ENCODE measurements at regions not wholly inside any gene's neighbourhood (a gene's known extent, or its start where the extent isn't known, plus 50 kb on each side); places are given as distances from the start of the nearest gene placed in this dataset.

GRCh38 chr10:57696641-57697040 is 571.1 kb downstream of the IPMK start:
- H3K27me3 ChIP-seq (ENCODE audit: control insufficient read depth in 1 of 2, insufficient read depth in 2 of 2, low read length in 2 of 2), result no peaks in the 10 kb centered on the region

GRCh38 chr10:57694956-57695608 is 572.6 kb downstream of the IPMK start:
- Histone ChIP-seq H3K9me3 (ENCODE audit: control insufficient read depth in 1 of 2, insufficient read depth in 1 of 2, low read length in 2 of 2) (no peaks in the 10 kb centered on the region), H3K27ac (ENCODE audit: low read depth in 1 of 2, low read length in 2 of 2) (no peak overlapping the region), H3K36me3 (ENCODE audit: insufficient read depth, low read length) (no peaks in the 10 kb centered on the region), H3K27me3 (ENCODE audit: control insufficient read depth in 1 of 2, insufficient read depth in 2 of 2, low read length in 2 of 2) (no peaks in the 10 kb centered on the region), H3K4me3 (ENCODE audit: low read length) (no peak overlapping the region), H3K4me1 (ENCODE audit: insufficient read depth, low read length) (no peaks in the 10 kb centered on the region)
- intact Hi-C loops (cut with DNase I, micrococcal nuclease), result no loop called here
- TF ChIP-seq CTCF (IDR thresholded peaks at IDR 0.05), result no peak
- Mint-ChIP-seq H3K9me3 (no peaks in the 10 kb centered on the region), H3K27me3 (no peaks in the 10 kb centered on the region), H3K4me1 (ENCODE audit: low read depth) (no peaks in the 10 kb centered on the region), H3K36me3 (ENCODE audit: low read depth) (no peaks in the 10 kb centered on the region), H3K4me3 (no peak overlapping the region), H3K27ac (no peak overlapping the region)
- ChIA-PET POLR2A (no interaction called here), CTCF (no interaction called here)
- DNase-seq, result no peak
- no peak for ATAC-seq (ENCODE audit: poor library complexity)

More at GRCh38 chr10:57696641-57697040, 571.1 kb downstream of the IPMK start:
- Mint-ChIP-seq H3K36me3 (ENCODE audit: low read depth) (no peaks in the 10 kb centered on the region), H3K27ac (no peak overlapping the region), H3K4me3 (no peak overlapping the region), H3K9me3 (no peaks in the 10 kb centered on the region), H3K4me1 (ENCODE audit: low read depth) (no peaks in the 10 kb centered on the region), H3K27me3 (no peaks in the 10 kb centered on the region)
- POLR2A ChIA-PET, result no interaction called here
- H3K36me3 ChIP-seq (ENCODE audit: insufficient read depth, low read length), result no peaks in the 10 kb centered on the region
- no peak overlapping the region for H3K4me3 ChIP-seq (ENCODE audit: low read length)
- H3K4me1 ChIP-seq (ENCODE audit: insufficient read depth, low read length), result no peaks in the 10 kb centered on the region
- ATAC-seq (ENCODE audit: poor library complexity), result no peak
- H3K27ac ChIP-seq (ENCODE audit: low read depth in 1 of 2, low read length in 2 of 2), result no peak overlapping the region
- no peak for DNase-seq
- CTCF ChIA-PET, result no interaction called here
- intact Hi-C loops (cut with DNase I, micrococcal nuclease), result no loop called here
- no peak for TF ChIP-seq CTCF (IDR thresholded peaks at IDR 0.05)
- no peaks in the 10 kb centered on the region for H3K9me3 ChIP-seq (ENCODE audit: control insufficient read depth in 1 of 2, insufficient read depth in 1 of 2, low read length in 2 of 2)

DNA sequence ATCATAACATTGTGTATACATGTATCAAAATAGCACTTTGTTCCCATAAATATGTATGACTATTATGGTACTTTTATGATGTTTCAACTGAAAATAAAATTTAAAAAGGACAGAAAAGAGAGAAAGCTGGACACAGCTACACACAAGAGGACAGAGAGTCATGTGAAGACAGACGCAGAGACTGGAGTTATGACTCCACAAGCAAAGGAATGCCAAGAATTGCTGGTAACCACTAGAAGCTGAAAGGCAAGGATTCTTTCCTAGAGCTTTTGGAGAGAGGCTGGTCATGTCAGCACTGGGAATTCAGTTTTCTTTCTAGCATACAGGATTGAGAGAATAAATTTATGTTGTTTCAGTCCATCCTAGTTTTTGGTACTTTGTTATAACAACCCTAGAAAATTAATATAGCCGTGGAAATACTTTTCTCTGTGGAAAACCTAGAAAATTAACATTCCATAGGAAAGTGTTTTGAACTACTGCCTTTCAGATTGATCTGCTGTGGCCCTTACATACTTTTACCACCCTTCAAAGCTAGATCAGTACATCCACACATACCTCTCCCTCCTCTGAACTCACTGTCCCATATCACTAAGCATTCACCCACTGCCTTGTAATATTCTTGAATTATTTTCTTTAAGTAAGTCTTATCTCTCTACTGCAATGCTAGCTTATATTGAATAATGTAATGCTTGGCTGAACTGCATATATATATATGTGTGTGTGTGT is 575.3 kb downstream of the IPMK start:
- CTCF ChIA-PET, result no interaction called here
- intact Hi-C loops (cut with DNase I, micrococcal nuclease), result no loop called here

More for the DNA sequence above, 575.3 kb downstream of the IPMK start:
- H3K4me1 Mint-ChIP-seq (ENCODE audit: low read depth), result no peaks in the 10 kb centered on the region
- Histone ChIP-seq H3K27ac (ENCODE audit: low read depth in 1 of 2, low read length in 2 of 2) (no peak overlapping the region), H3K27me3 (ENCODE audit: control insufficient read depth in 1 of 2, insufficient read depth in 2 of 2, low read length in 2 of 2) (no peaks in the 10 kb centered on the region), H3K36me3 (ENCODE audit: insufficient read depth, low read length) (no peaks in the 10 kb centered on the region), H3K9me3 (ENCODE audit: control insufficient read depth in 1 of 2, insufficient read depth in 1 of 2, low read length in 2 of 2) (no peaks in the 10 kb centered on the region), H3K4me1 (ENCODE audit: insufficient read depth, low read length) (no peaks in the 10 kb centered on the region), H3K4me3 (ENCODE audit: low read length) (no peak overlapping the region)
- DNase-seq (no peak), ATAC-seq (ENCODE audit: poor library complexity) (no peak)
- no peak overlapping the region for H3K4me3 Mint-ChIP-seq
- no peaks in the 10 kb centered on the region for H3K27me3 Mint-ChIP-seq
- H3K27ac Mint-ChIP-seq, result no peak overlapping the region
- no peaks in the 10 kb centered on the region for H3K9me3 Mint-ChIP-seq
- POLR2A ChIA-PET, result no interaction called here
- H3K36me3 Mint-ChIP-seq (ENCODE audit: low read depth), result no peaks in the 10 kb centered on the region
- TF ChIP-seq CTCF (IDR thresholded peaks at IDR 0.05), result no peak

All from CD4-positive, alpha-beta T cell (primary cell).